SKM-1 treated with dmso at 0.1 percent for 144 hours (cell line): ENCODE measurements at regions not wholly inside any gene's neighbourhood (a gene's known extent, or its start where the extent isn't known, plus 50 kb on each side); places are given as distances from the start of the nearest gene placed in this dataset.

Experiments
- DNase-seq: peaks from one replicate; lab custom pipeline; 2025; ENCODE audit not compliant: unreplicated experiment; lab: John Stamatoyannopoulos, UW

DNA sequence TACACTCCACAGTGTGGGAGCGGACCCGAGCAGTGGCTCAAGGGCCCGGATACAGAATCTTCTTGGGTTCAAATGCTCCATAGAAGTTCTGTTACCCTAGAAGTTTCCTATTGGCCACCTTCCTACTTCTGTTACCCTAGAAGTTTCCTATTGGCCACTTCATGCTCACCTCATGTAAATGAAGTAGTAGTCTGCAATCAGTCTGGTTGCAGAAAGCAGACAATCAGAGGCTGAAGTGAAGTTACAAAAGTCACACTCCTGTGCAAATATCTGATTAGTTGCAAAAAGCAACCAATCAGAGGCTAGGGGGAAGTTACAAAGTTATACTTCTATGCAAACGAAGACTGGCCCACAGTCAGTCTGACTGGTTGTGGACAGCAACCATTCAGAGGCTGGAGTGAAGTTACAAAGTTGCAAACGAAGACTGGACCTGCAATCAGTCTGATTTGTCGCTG, 77.8 kb upstream of the CPNE8 start:
- DNase-seq, result no peak

DNA sequence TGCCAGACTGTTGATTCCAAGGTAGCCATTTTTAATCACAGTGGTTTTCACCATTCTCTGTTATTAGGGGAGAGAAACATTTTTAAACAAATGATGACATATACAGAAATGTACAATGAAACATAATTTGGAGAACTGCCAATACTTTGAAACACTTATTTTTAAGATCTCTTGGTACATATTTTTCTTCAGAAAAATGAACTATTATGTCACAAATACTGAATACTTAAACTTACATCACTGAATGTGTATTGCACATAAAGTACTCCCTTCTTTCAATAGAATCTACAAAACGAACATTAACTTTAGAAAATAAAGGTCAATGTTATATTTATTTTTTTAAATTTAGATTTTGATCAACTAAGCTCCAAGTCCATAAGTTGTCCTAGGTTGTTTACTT, 71.7 kb upstream of the CPNE8 start:
- DNase-seq, result no peak

DNA sequence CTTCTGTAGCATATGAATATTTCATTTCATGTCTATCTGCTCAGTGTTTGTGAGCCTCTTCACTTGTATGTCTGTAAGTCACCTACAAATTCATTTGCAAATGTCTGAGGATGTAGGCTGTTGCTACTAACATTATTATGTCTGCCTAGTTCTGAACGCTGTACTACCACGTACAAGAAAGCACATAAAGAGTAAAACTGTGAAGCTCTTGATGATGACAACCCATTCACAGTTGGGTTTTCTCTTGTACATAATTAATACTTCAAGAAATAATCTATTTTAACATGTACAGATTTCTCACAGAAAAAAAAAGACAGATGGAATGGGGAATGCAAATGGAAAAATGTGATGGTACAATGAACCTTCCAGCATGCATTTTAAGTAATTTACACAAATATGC, 64.3 kb upstream of the CPNE8 start:
- no peak for DNase-seq

GRCh38 chr12:38961683-38962082, 56.3 kb upstream of the CPNE8 start:
- DNase-seq, result no peak

- no peak for DNase-seq
Measured at GRCh38 chr12:38961012-38961411, 55.6 kb upstream of the CPNE8 start.

DNA sequence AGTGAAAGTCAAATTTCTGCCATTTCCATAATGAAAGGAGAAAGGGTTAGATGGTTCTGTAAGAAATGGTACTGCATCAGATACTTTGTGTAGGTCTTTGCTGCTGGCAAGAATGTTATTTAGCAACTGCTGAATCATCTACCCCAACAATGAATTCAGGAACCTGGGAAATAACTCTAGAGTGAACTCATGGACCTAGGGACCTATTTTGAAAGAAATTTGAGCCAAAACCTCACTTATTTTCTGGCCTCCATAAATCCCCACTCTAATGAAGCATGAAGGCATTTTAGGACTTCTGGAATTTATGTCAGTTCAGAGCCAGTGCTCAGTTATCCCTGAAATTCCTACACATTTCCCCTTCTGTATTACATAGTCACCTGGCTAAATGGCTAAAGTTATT, 50.9 kb upstream of the CPNE8 start:
- no peak for DNase-seq
